Skeletal muscle tissue (tissue), 3 donors: ENCODE measurements at regions not wholly inside any gene's neighbourhood (a gene's known extent, or its start where the extent isn't known, plus 50 kb on each side); places are given as distances from the start of the nearest gene placed in this dataset.

Experiments used
- H3K27ac ChIP-seq: one replicate; pipeline ENCODE4 v1.7.0; 2013; ENCODE audit warnings: mild to moderate bottlenecking, low read depth, low read length, inconsistent platforms
- H3K27me3 ChIP-seq, 3 donors: one replicate each; pipeline ENCODE4 v1.7.0; 2013; ENCODE audit warnings: low read length in 3 of 3; ENCODE audit not compliant: control insufficient read depth in 3 of 3, insufficient read depth in 3 of 3
- H3K36me3 ChIP-seq, 3 donors: one replicate each; pipeline ENCODE4 v1.7.0; 2013; ENCODE audit warnings: low read length in 3 of 3; ENCODE audit not compliant: control insufficient read depth in 3 of 3, insufficient read depth in 3 of 3
- H3K4me1 ChIP-seq, 3 donors: one replicate each; pipeline ENCODE4 v1.7.0; 2013; ENCODE audit warnings: low read length in 3 of 3, mild to moderate bottlenecking in 3 of 3; ENCODE audit not compliant: control insufficient read depth in 3 of 3, insufficient read depth in 3 of 3
- H3K4me3 ChIP-seq, 3 donors: one replicate each; pipeline ENCODE4 v1.7.0; 2013; ENCODE audit warnings: low read length in 3 of 3
- H3K9ac ChIP-seq, 3 donors: one replicate each; pipeline ENCODE4 v1.7.0; 2013; ENCODE audit warnings: low read length in 3 of 3, mild to moderate bottlenecking in 3 of 3, moderate library complexity in 2 of 3, low read depth in 1 of 3
- H3K9me3 ChIP-seq, 3 donors: one replicate each; pipeline ENCODE4 v1.7.0; 2013; ENCODE audit warnings: low read length in 3 of 3; ENCODE audit not compliant: control insufficient read depth in 3 of 3
- donor health status: Osteomylitis.

- no peak overlapping the region for H3K4me3 ChIP-seq
- H3K4me1 ChIP-seq, result no peaks in the 10 kb centered on the region
- H3K9ac ChIP-seq, result no peak overlapping the region
- H3K27ac ChIP-seq, result no peak overlapping the region
- H3K9me3 ChIP-seq, result no peaks in the 10 kb centered on the region
- peaks cover 0 to 4% (median 0%) of the 10 kb centered on the region in 3 donors for H3K27me3 ChIP-seq
- no peaks in the 10 kb centered on the region for H3K36me3 ChIP-seq
These were observed 59.2 kb upstream of the PRIMA1 start for GRCh38 chr14:93847473-93847872.

GRCh38 chr14:93838238-93838637 is 50.0 kb upstream of the PRIMA1 start:
- Histone ChIP-seq H3K36me3 (no peaks in the 10 kb centered on the region), H3K27ac (no peak overlapping the region), H3K9me3 (no peaks in the 10 kb centered on the region), H3K4me3 (no peak overlapping the region), H3K27me3 (no peaks in the 10 kb centered on the region), H3K9ac (no peak overlapping the region), H3K4me1 (no peaks in the 10 kb centered on the region)
